MM.1S (cell line): ENCODE measurements at regions not wholly inside any gene's neighbourhood (a gene's known extent, or its start where the extent isn't known, plus 50 kb on each side); places are given as distances from the start of the nearest gene placed in this dataset.

Experiments
- DNase-seq: peaks from one replicate; pipeline ENCODE4 v3.0.0-alpha.2; 2015
- H2AFZ ChIP-seq: fragments of 300-600 bp; sonication (generic); 2 replicates; pipeline ENCODE4 v1.6.0; 2016; ENCODE audit warnings: antibody characterized with exemption, low read length
- H3F3A ChIP-seq: fragments of 300-600 bp; sonication (generic); 2 replicates; pipeline ENCODE4 v1.6.1; 2016; ENCODE audit warnings: mild to moderate bottlenecking, antibody characterized with exemption, low read length, moderate library complexity, mixed read lengths; ENCODE audit not compliant: insufficient read depth
- H3K27ac ChIP-seq: fragments of 300-600 bp; sonication (generic); 2 replicates; pipeline ENCODE4 v1.5.1; 2016; ENCODE audit warnings: mild to moderate bottlenecking, low read length
- H3K27me3 ChIP-seq: fragments of 300-600 bp; sonication (generic); replicated peaks from 2 replicates; pipeline ENCODE4 v1.6.0; 2016; ENCODE audit warnings: low read length; ENCODE audit not compliant: insufficient read depth
- H3K36me3 ChIP-seq: fragments of 300-600 bp; sonication (generic); replicated peaks from 2 replicates; pipeline ENCODE4 v1.6.1; 2016; ENCODE audit warnings: mild to moderate bottlenecking, low read length, mixed read lengths; ENCODE audit not compliant: insufficient read depth
- H3K4me1 ChIP-seq: fragments of 300-600 bp; sonication (generic); 2 replicates; pipeline ENCODE4 v1.6.1; 2016; ENCODE audit warnings: low read length, mixed read lengths
- H3K4me2 ChIP-seq: fragments of 300-600 bp; sonication (generic); 2 replicates; pipeline ENCODE4 v1.6.0; 2016; ENCODE audit warnings: low read depth, low read length
- H3K4me3 ChIP-seq: fragments of 300-600 bp; sonication (generic); 2 replicates; pipeline ENCODE4 v1.5.1; 2016; ENCODE audit warnings: low read length, mixed read lengths
- H3K79me2 ChIP-seq: fragments of 300-600 bp; sonication (generic); 2 replicates; pipeline ENCODE4 v1.6.1; 2016; ENCODE audit warnings: mixed run types, low read length, mixed read lengths
- H3K9ac ChIP-seq: fragments of 300-600 bp; sonication (generic); 2 replicates; pipeline ENCODE4 v1.6.1; 2016; ENCODE audit warnings: low read length, mixed read lengths
- H3K9me2 ChIP-seq: fragments of 300-600 bp; sonication (generic); replicated peaks from 2 replicates; pipeline ENCODE4 v1.6.1; 2016; ENCODE audit warnings: mild to moderate bottlenecking, low read length, mixed read lengths; ENCODE audit not compliant: insufficient read depth
- H3K9me3 ChIP-seq: fragments of 300-600 bp; sonication (generic); replicated peaks from 2 replicates; pipeline ENCODE4 v1.6.1; 2016; ENCODE audit warnings: mild to moderate bottlenecking, low read length, mixed read lengths; ENCODE audit not compliant: insufficient read depth
- H4K20me1 ChIP-seq: fragments of 300-600 bp; sonication (generic); 2 replicates; pipeline ENCODE4 v1.6.1; 2016; ENCODE audit warnings: mild to moderate bottlenecking, low read length, moderate library complexity, mixed read lengths; ENCODE audit not compliant: insufficient read depth
- CTCF ChIP-seq: fragments of 300-600 bp; sonication (generic); IDR thresholded peaks from 2 replicates; pipeline ENCODE4 v1.5.1; 2016; ENCODE audit warnings: antibody characterized with exemption, low read length, mixed read lengths
- EZH2 ChIP-seq: fragments of 300-600 bp; sonication (generic); optimal IDR thresholded peaks from 2 replicates; pipeline ENCODE3; 2017; ENCODE audit warnings: low read depth, mild to moderate bottlenecking, antibody characterized with exemption, low read length, mixed read lengths
- EZH2phosphoT487 ChIP-seq: fragments of 300-600 bp; sonication (generic); IDR thresholded peaks from 2 replicates; pipeline ENCODE4 v1.6.1; 2018; ENCODE audit warnings: antibody characterized with exemption, low read length

DNA sequence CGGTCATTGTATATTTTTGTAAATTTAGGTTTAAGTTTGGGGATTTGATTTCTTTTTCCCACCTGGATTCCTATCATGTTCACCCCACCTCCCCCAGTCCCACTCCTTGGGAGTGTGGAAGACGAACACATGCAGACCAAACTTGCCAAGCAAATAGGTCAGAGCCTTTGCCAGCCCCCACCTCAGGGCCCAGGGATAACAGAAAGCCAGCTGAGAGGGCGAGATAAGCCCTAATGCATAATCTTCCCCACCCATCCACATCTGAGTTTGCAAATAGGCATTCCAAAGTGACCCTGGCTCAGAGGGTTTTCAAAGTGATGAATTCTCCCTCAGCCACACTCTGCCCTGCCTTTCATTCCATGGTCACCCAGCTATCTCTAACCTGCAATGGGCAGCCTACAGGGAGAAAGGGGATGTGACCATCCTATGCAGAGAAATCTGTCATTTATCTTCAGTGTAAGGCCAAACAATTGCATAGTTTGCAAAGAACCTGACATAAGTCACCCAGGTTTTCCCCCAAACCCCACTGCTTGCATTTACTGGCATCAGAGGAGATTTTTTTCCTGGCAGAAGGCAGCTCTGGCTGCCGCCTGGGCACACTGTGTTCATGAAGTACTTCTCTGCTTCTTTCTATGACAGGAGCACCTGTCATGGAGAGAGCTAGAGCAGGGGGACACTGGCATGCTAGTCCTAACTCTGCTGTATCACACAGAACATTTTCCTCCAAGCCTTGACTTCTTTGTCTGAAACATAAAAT, 69.0 kb upstream of the NFIA start:
- Histone ChIP-seq H3K36me3 (no peaks in the 10 kb centered on the region), H3F3A (no peaks in the 10 kb centered on the region), H3K9me3 (no peaks in the 10 kb centered on the region), H3K4me1 (peaks cover 7% of the 10 kb centered on the region; the same call in 1 of the 2 replicates), H3K4me3 (no peak overlapping the region), H3K27ac (no peak overlapping the region), H3K9ac (no peak overlapping the region), H3K4me2 (no peak overlapping the region), H3K9me2 (no peaks in the 10 kb centered on the region), H4K20me1 (no peaks in the 10 kb centered on the region), H3K27me3 (no peaks in the 10 kb centered on the region), H2AFZ (no peak overlapping the region), H3K79me2 (no peaks in the 10 kb centered on the region)
- no peak for DNase-seq
- TF ChIP-seq EZH2phosphoT487, result no peak
- no peak for TF ChIP-seq CTCF
- TF ChIP-seq EZH2, result no peak

DNA sequence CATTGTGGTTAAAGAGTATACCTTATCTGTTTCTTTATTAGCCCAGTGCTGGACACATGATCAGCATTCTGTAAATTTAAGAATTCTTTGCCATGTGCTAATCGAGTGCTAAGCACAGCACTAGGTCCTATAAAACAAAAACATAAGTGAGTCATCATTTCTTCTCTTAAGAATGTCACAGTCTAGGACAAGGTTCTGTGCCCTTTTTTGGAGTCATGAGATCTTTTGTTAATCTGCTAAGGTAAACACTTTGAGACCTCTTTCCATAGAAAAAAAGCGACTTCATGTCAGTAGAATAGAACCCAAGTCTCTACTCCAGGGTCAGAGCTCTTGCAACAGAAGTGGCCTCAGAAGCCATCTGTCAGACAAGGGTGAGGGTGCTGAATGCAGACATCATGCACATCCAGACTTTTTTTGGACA, 70.0 kb upstream of the NFIA start:
- H4K20me1 ChIP-seq, result no peaks in the 10 kb centered on the region
- no peak overlapping the region for H3K9ac ChIP-seq
- no peaks in the 10 kb centered on the region for H3K36me3 ChIP-seq
- H3K27me3 ChIP-seq, result no peaks in the 10 kb centered on the region
- no peak for DNase-seq
- H2AFZ ChIP-seq, result no peak overlapping the region
- H3K9me2 ChIP-seq, result no peaks in the 10 kb centered on the region
- no peak overlapping the region for H3K4me3 ChIP-seq
- no peaks in the 10 kb centered on the region for H3F3A ChIP-seq
- H3K4me1 ChIP-seq, result peaks cover under 1% of the 10 kb centered on the region; the same call in 1 of the 2 replicates
- H3K27ac ChIP-seq, result no peak overlapping the region
- TF ChIP-seq CTCF, result no peak
- no peaks in the 10 kb centered on the region for H3K9me3 ChIP-seq
- no peaks in the 10 kb centered on the region for H3K79me2 ChIP-seq
- H3K4me2 ChIP-seq, result no peak overlapping the region

GRCh38 chr1:61011561-61012263, 70.6 kb upstream of the NFIA start:
- no peak for DNase-seq
- Histone ChIP-seq H3K4me1 (no peaks in the 10 kb centered on the region), H3K9me2 (no peaks in the 10 kb centered on the region), H3F3A (no peaks in the 10 kb centered on the region), H3K4me2 (no peak overlapping the region), H3K27me3 (no peaks in the 10 kb centered on the region), H3K4me3 (no peak overlapping the region), H3K27ac (no peak overlapping the region), H3K9me3 (no peaks in the 10 kb centered on the region), H3K36me3 (no peaks in the 10 kb centered on the region), H2AFZ (no peak overlapping the region), H4K20me1 (no peaks in the 10 kb centered on the region), H3K79me2 (no peaks in the 10 kb centered on the region), H3K9ac (no peak overlapping the region)
- no peak for TF ChIP-seq CTCF
- TF ChIP-seq EZH2, result no peak
- no peak for TF ChIP-seq EZH2phosphoT487
